ENCODE measurements at regions not wholly inside any gene's neighbourhood (a gene's known extent, or its start where the extent isn't known, plus 50 kb on each side); places are given as distances from the start of the nearest gene placed in this dataset.

DNA sequence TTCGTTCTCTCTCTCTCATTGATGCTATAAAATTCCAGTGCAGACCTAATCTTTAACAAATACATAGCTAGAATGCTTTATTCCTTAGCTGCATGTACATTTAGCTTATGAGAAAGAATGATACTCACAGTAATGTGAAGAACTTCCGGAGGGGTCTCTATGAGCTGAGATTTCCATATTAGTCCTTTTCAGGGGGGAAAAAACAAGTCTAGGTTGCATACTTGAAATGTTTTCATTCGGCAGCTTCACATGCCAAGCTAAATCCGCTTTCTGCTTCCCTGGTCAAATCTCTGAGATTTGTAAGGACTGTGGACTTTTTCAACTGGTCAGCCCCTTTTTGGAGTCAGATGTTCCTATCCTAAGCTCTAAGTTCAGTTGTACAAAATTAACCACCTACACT is 111.5 kb upstream of the COL8A1 start:
- no peak overlapping the region for H3K4me3 ChIP-seq
- no peak for ATAC-seq
- 67 to 68% methylated on average over 4 of the region's 4 CpGs for WGBS, 2 donors
- no peak overlapping the region for H3K27ac ChIP-seq
- H3K4me1 ChIP-seq, result no peaks in the 10 kb centered on the region
- no peaks in the 10 kb centered on the region for H3K27me3 ChIP-seq
- TF ChIP-seq, protein P1, sequence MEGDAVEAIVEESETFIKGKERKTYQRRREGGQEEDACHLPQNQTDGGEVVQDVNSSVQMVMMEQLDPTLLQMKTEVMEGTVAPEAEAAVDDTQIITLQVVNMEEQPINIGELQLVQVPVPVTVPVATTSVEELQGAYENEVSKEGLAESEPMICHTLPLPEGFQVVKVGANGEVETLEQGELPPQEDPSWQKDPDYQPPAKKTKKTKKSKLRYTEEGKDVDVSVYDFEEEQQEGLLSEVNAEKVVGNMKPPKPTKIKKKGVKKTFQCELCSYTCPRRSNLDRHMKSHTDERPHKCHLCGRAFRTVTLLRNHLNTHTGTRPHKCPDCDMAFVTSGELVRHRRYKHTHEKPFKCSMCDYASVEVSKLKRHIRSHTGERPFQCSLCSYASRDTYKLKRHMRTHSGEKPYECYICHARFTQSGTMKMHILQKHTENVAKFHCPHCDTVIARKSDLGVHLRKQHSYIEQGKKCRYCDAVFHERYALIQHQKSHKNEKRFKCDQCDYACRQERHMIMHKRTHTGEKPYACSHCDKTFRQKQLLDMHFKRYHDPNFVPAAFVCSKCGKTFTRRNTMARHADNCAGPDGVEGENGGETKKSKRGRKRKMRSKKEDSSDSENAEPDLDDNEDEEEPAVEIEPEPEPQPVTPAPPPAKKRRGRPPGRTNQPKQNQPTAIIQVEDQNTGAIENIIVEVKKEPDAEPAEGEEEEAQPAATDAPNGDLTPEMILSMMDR (IDR thresholded peaks at IDR 0.05), result no peak
- intact Hi-C loops (cut with DNase I), result no loop called here
- no peaks in the 10 kb centered on the region for H3K36me3 ChIP-seq
- peaks cover 0 to 4% (median 0%) of the 10 kb centered on the region in 11 donors for H3K9me3 ChIP-seq
- DNase-seq, result no peak

DNA sequence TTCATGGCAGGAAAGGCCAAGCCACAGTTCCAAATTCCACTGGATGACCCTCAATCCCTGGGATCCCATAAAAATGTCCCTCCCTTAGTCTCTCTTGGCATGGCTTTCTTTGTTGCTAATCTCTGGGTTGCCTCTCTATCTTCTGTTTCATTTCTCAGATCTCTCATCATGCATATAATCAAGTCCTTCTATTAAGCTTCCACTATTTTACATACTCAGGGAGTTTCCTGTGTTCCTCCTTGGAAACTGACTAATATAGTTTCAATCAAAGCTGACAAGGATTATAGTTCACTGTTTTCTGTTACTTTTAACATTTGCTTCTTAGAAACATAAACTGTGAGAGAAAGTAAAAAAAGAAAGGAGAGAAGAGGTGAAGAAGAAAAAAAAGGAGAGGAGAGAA is 113.8 kb upstream of the COL8A1 start:
- H3K27ac ChIP-seq, result no peak overlapping the region
- intact Hi-C loops (cut with DNase I), result no loop called here

GRCh38 chr3:99523431-99524127 is 114.8 kb upstream of the COL8A1 start:
- TF ChIP-seq, protein P1 (IDR thresholded peaks at IDR 0.05), result no peak
- ATAC-seq, result no peak
- Histone ChIP-seq H3K27me3 (no peaks in the 10 kb centered on the region), H3K36me3 (no peaks in the 10 kb centered on the region), H3K4me1 (no peaks in the 10 kb centered on the region), H3K4me3 (no peak overlapping the region), H3K9me3 (peaks cover 0 to 4% (median 0%) of the 10 kb centered on the region in 11 donors), H3K27ac (no peak overlapping the region)
- WGBS, 2 donors, result 79 to 81% methylated on average over 3 of the region's 3 CpGs
- intact Hi-C loops (cut with DNase I), result no loop called here
- DNase-seq, result no peak

More for the DNA sequence above, 113.8 kb upstream of the COL8A1 start:
- Histone ChIP-seq H3K9me3 (peaks cover 0 to 4% (median 0%) of the 10 kb centered on the region in 11 donors), H3K4me1 (no peaks in the 10 kb centered on the region), H3K36me3 (no peaks in the 10 kb centered on the region), H3K27me3 (no peaks in the 10 kb centered on the region), H3K4me3 (no peak overlapping the region)
- TF ChIP-seq, protein P1 (IDR thresholded peaks at IDR 0.05), result no peak
- ATAC-seq (no peak), DNase-seq (no peak)

DNA sequence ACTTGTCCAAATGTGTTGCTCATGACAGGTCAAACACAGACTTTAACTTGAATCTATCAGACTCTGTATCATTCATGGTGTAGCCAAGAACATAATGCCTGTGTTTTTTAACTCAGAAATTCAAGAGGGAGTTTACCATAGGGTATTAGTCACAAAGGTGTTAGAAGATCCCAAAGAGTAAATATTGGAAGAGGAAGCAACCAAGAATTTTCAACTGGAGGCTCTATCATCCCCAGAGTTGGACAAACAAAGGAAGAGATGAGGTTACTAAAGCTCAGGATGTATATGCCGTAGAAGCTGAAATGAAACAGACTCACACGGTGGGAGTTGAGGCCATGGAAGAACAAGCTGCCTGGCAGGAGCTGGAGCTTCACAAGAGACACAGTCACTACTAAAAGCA is 116.2 kb upstream of the COL8A1 start:
- 64 to 66% methylated on average over 2 of the region's 2 CpGs for WGBS, 2 donors
- ATAC-seq, result no peak

More for the DNA sequence above, 116.2 kb upstream of the COL8A1 start:
- Histone ChIP-seq H3K4me3 (no peak overlapping the region), H3K4me1 (no peaks in the 10 kb centered on the region), H3K27ac (no peak overlapping the region), H3K36me3 (no peaks in the 10 kb centered on the region), H3K9me3 (peaks cover 0 to 4% (median 0%) of the 10 kb centered on the region in 11 donors), H3K27me3 (no peaks in the 10 kb centered on the region)
- intact Hi-C loops (cut with DNase I), result no loop called here
- TF ChIP-seq, protein P1 (IDR thresholded peaks at IDR 0.05), result no peak
- DNase-seq, result no peak

Measured in heart right ventricle (tissue), 16 donors.